Thoracic aorta (tissue), 2 donors: ENCODE measurements at regions not wholly inside any gene's neighbourhood (a gene's known extent, or its start where the extent isn't known, plus 50 kb on each side); places are given as distances from the start of the nearest gene placed in this dataset.

ENCODE experiments used
- ATAC-seq: fragments of 150-250 bp; one replicate; pipeline ENCODE4 v1.8.0; 2017; ENCODE audit warnings: low read depth; ENCODE audit not compliant: insufficient number of reproducible peaks, low FRiP score
- DNase-seq: peaks from one replicate; pipeline ENCODE4 v3.0.0-alpha.2; 2020; ENCODE audit warnings: low spot score
- H3K27ac ChIP-seq, 2 donors: fragments of 200-600 bp; sonication (generic); 1 replicate in 1 of 2; 2 replicates in 1 of 2; pipeline ENCODE4 v1.5.1; 2016; ENCODE audit warnings: mild to moderate bottlenecking in 2 of 2, moderate library complexity in 2 of 2
- H3K27me3 ChIP-seq: fragments of 200-600 bp; sonication (generic); replicated peaks from 2 replicates; pipeline ENCODE4 v1.6.0; 2016; ENCODE audit warnings: mild to moderate bottlenecking; ENCODE audit not compliant: insufficient read depth
- H3K36me3 ChIP-seq: fragments of 200-600 bp; sonication (generic); one replicate; pipeline ENCODE4 v1.5.1; 2016
- H3K4me1 ChIP-seq, 2 donors: fragments of 200-600 bp; sonication (generic); 1 replicate in 1 of 2; 2 replicates in 1 of 2; pipeline versions ENCODE4 v1.5.1 to v1.6.0; 2016; ENCODE audit warnings: low read depth in 2 of 2, mild to moderate bottlenecking in 1 of 2; ENCODE audit not compliant: control insufficient read depth in 1 of 2
- H3K4me3 ChIP-seq: fragments of 200-600 bp; sonication (generic); 2 replicates; pipeline ENCODE4 v1.5.1; 2016; ENCODE audit warnings: mild to moderate bottlenecking
- H3K9me3 ChIP-seq: fragments of 200-600 bp; sonication (generic); 2 replicates; pipeline ENCODE4 v1.5.1; 2016
- CTCF ChIP-seq: fragments of 200-600 bp; sonication (generic); IDR thresholded peaks from one replicate; pipeline ENCODE4 v1.5.1; 2019; ENCODE audit warnings: antibody characterized with exemption

GRCh38 chr13:29713839-29714238, 118.4 kb upstream of the SLC7A1 start:
- H3K27ac ChIP-seq, result no peak overlapping the region
- H3K9me3 ChIP-seq, result no peaks in the 10 kb centered on the region
- DNase-seq (no peak), ATAC-seq (no peak)
- H3K4me3 ChIP-seq, result no peak overlapping the region
- H3K36me3 ChIP-seq, result no peaks in the 10 kb centered on the region
- no peaks in the 10 kb centered on the region for H3K27me3 ChIP-seq
- H3K4me1 ChIP-seq, result no peaks in the 10 kb centered on the region
- TF ChIP-seq CTCF, result peak; percentile 26

- Histone ChIP-seq H3K27me3 (no peaks in the 10 kb centered on the region), H3K4me3 (no peak overlapping the region), H3K9me3 (no peaks in the 10 kb centered on the region), H3K4me1 (no peaks in the 10 kb centered on the region), H3K27ac (no peak overlapping the region), H3K36me3 (no peaks in the 10 kb centered on the region)
- DNase-seq (no peak), ATAC-seq (no peak)
- no peak for TF ChIP-seq CTCF
These were observed 116.3 kb upstream of the SLC7A1 start for GRCh38 chr13:29711776-29712175.

- H3K27me3 ChIP-seq, result no peaks in the 10 kb centered on the region
- H3K4me3 ChIP-seq, result no peak overlapping the region
- H3K36me3 ChIP-seq, result no peaks in the 10 kb centered on the region
- DNase-seq (no peak), ATAC-seq (no peak)
- no peaks in the 10 kb centered on the region for H3K9me3 ChIP-seq
- no peak for TF ChIP-seq CTCF
- no peak overlapping the region for H3K27ac ChIP-seq
- no peaks in the 10 kb centered on the region for H3K4me1 ChIP-seq
These were observed 115.0 kb upstream of the SLC7A1 start for GRCh38 chr13:29710511-29710910.

- Histone ChIP-seq H3K9me3 (no peaks in the 10 kb centered on the region), H3K36me3 (no peaks in the 10 kb centered on the region), H3K27ac (no peak overlapping the region), H3K4me1 (no peaks in the 10 kb centered on the region), H3K4me3 (no peak overlapping the region), H3K27me3 (no peaks in the 10 kb centered on the region)
- no peak for TF ChIP-seq CTCF
- DNase-seq, result no peak
- no peak for ATAC-seq
These were observed 114.0 kb upstream of the SLC7A1 start for GRCh38 chr13:29709407-29710069.

GRCh38 chr13:29707876-29708543, 112.5 kb upstream of the SLC7A1 start:
- no peaks in the 10 kb centered on the region for H3K4me1 ChIP-seq
- no peaks in the 10 kb centered on the region for H3K9me3 ChIP-seq
- no peak overlapping the region for H3K4me3 ChIP-seq
- H3K36me3 ChIP-seq, result no peaks in the 10 kb centered on the region
- no peak overlapping the region for H3K27ac ChIP-seq
- H3K27me3 ChIP-seq, result no peaks in the 10 kb centered on the region
- ATAC-seq, result no peak
- TF ChIP-seq CTCF, result peak; percentile 28
- DNase-seq, result no peak
